Nephron (organoid): ENCODE measurements at regions not wholly inside any gene's neighbourhood (a gene's known extent, or its start where the extent isn't known, plus 50 kb on each side); places are given as distances from the start of the nearest gene placed in this dataset.

Source experiments
- H3K27ac Mint-ChIP-seq, 3 experiments: 2 replicates each; pipeline ENCODE4 v1.8.0; 2020; ENCODE audit warnings: mixed read lengths in 3 of 3, mild to moderate bottlenecking in 2 of 3, moderate library complexity in 1 of 3
- H3K27me3 Mint-ChIP-seq: 2 replicates; pipeline ENCODE4 v1.8.0; 2021; ENCODE audit warnings: low read depth, mild to moderate bottlenecking, moderate library complexity, mixed read lengths
- H3K36me3 Mint-ChIP-seq: 2 replicates; pipeline ENCODE4 v1.8.0; 2020; ENCODE audit warnings: low read depth, mixed read lengths
- H3K4me1 Mint-ChIP-seq: 2 replicates; pipeline ENCODE4 v1.8.0; 2020; ENCODE audit warnings: mixed read lengths
- H3K4me3 Mint-ChIP-seq, 3 experiments: 2 replicates each; pipeline ENCODE4 v1.8.0; 2020; ENCODE audit warnings: mild to moderate bottlenecking in 3 of 3, mixed read lengths in 3 of 3, moderate library complexity in 2 of 3
- H3K9me3 Mint-ChIP-seq: 2 replicates; pipeline ENCODE4 v1.8.0; 2020; ENCODE audit warnings: mixed read lengths
- TF ChIP-seq, protein P1 (sequence below), 3 experiments: fragments of 200-600 bp; sonication (generic); IDR thresholded peaks; one replicate each; pipeline ENCODE4 v1.5.0; 2021; ENCODE audit warnings: antibody characterized with exemption in 3 of 3; ENCODE audit not compliant: unreplicated experiment in 3 of 3

DNA sequence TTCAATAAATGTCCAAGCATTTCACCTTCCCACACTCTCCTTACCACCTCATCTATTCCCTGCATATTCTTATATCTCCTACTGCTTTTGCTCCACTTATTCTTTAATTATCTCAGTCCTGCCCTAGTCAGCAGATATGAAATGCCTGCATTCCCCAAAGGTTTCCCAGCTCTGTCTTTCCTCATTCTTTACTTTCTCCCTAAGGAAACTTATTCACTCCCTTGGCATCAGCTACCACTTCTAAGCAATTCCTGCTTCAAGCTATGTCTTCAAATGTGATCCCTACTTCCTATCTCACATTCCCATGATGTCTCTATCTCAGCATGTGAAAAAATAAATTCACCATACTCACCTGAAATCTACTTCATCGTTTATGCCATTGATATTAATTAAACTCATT lies 111.8 kb downstream of the CAPZA3 start:
- peak overlapping the region in 1 of 3 experiments; percentile 12 for H3K27ac Mint-ChIP-seq
- no peaks in the 10 kb centered on the region for H3K4me1 Mint-ChIP-seq
- no peaks in the 10 kb centered on the region for H3K36me3 Mint-ChIP-seq
- H3K27me3 Mint-ChIP-seq = no peaks in the 10 kb centered on the region
- TF ChIP-seq, protein P1, sequence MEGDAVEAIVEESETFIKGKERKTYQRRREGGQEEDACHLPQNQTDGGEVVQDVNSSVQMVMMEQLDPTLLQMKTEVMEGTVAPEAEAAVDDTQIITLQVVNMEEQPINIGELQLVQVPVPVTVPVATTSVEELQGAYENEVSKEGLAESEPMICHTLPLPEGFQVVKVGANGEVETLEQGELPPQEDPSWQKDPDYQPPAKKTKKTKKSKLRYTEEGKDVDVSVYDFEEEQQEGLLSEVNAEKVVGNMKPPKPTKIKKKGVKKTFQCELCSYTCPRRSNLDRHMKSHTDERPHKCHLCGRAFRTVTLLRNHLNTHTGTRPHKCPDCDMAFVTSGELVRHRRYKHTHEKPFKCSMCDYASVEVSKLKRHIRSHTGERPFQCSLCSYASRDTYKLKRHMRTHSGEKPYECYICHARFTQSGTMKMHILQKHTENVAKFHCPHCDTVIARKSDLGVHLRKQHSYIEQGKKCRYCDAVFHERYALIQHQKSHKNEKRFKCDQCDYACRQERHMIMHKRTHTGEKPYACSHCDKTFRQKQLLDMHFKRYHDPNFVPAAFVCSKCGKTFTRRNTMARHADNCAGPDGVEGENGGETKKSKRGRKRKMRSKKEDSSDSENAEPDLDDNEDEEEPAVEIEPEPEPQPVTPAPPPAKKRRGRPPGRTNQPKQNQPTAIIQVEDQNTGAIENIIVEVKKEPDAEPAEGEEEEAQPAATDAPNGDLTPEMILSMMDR (IDR thresholded peaks at IDR 0.05; ENCODE audit: unreplicated experiment in 3 of 3) = no peak
- no peaks in the 10 kb centered on the region for H3K9me3 Mint-ChIP-seq
- H3K4me3 Mint-ChIP-seq = no peak overlapping the region

DNA sequence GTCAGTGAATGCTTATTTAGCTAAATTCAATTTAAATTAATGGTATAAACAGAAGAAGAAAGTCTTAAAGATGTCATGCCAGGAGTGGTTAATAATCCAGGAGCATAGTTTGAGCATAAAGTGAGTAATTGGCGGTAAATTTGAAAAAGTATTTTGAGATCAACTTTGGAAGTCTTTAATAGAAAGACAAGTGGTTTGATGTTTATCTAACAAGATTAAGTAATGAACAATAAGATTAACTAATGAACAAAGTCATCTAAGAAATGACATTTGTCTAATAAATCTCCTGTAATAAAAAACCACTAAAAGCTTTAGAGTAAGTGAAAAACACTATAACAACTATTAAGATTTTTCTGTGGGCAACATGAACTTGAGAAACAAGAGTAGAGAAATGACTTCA lies 112.8 kb downstream of the CAPZA3 start:
- no peaks in the 10 kb centered on the region for H3K4me1 Mint-ChIP-seq
- TF ChIP-seq, protein P1 (IDR thresholded peaks at IDR 0.05; ENCODE audit: unreplicated experiment in 3 of 3) = no peak
- no peaks in the 10 kb centered on the region for H3K36me3 Mint-ChIP-seq
- H3K27ac Mint-ChIP-seq = no peak overlapping the region
- no peaks in the 10 kb centered on the region for H3K9me3 Mint-ChIP-seq
- no peaks in the 10 kb centered on the region for H3K27me3 Mint-ChIP-seq
- no peak overlapping the region for H3K4me3 Mint-ChIP-seq

DNA sequence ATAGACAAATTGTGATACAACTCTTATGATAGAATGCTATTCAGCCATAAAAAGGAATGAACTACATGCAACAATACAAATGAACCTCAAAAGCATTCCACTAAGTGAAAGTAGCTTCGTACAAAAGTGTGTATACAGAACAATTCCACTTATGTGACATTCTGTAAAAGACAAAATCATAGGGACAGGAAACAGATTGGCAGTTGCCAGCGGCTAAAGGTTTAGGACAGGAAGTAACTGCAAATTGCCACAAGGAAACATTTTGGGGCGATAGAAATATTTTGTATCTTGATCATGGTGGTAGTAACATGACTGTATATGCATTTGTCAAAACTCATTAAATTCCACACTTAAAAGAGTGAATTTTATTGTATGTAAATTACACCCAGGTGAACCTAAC lies 113.4 kb downstream of the CAPZA3 start:
- Mint-ChIP-seq H3K27ac (no peak overlapping the region), H3K27me3 (no peaks in the 10 kb centered on the region), H3K4me3 (no peak overlapping the region), H3K4me1 (no peaks in the 10 kb centered on the region), H3K9me3 (no peaks in the 10 kb centered on the region), H3K36me3 (no peaks in the 10 kb centered on the region)
- TF ChIP-seq, protein P1 (IDR thresholded peaks at IDR 0.05; ENCODE audit: unreplicated experiment in 3 of 3) = no peak

DNA sequence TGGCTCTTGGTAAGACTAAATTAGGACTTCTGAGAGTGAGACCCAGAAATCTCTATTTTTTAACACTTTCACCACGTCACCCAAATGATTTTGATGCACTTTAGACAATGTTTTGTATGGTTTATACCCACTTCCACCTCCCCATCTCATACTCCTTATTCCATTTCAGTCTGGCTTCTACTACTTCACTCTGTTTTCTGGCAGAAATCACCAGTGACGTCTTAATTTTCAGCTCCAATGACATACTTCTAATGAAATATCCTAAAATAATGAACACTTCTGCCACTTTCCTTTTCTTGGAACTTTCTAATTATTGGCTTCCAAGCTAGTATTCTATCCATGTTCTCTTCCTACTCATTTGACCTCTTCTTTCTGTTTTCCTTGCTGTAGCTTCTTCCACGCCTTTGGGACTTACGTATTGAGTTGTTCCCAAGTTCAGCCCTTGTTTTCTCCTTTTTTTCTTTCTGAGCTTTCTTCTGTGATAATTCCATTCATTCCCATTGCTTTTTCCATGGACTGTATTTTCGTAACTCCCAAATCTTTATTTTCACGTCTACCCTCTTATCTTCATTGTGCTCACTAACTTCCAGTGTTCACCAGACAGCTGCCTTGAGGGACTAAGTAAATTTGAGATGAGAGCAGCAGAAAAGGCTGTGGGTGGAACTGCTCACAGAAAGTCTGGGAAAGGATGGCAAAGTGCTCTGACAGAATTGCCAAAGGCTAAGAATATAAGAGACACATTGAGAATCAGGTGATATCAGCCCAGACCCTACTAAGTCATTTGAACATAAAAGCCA lies 115.8 kb downstream of the CAPZA3 start:
- H3K4me3 Mint-ChIP-seq = no peak overlapping the region
- TF ChIP-seq, protein P1 (IDR thresholded peaks at IDR 0.05; ENCODE audit: unreplicated experiment in 3 of 3) = no peak
- no peaks in the 10 kb centered on the region for H3K27me3 Mint-ChIP-seq

DNA sequence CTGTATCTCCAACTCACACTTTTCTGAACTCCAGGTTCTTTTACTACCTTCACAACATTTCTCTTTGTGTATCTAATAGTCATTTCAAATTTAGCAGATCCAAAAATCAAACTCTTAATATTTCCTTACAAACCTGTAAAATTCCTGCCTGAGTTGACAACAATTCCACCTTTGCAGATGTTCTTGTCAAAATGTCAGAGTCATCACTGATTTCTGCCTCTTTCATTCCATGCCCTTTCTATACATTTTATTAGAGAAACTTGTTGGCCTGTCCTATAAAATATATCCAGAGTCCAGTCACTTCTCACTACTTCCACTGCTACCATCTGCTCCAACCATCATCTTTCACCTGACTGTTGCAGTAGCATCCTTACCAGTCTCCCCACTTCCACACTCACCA lies 119.7 kb downstream of the CAPZA3 start:
- Mint-ChIP-seq H3K36me3 (no peaks in the 10 kb centered on the region), H3K4me3 (no peak overlapping the region), H3K9me3 (no peaks in the 10 kb centered on the region), H3K27me3 (no peaks in the 10 kb centered on the region), H3K27ac (no peak overlapping the region), H3K4me1 (no peaks in the 10 kb centered on the region)
- TF ChIP-seq, protein P1 (IDR thresholded peaks at IDR 0.05; ENCODE audit: unreplicated experiment in 3 of 3) = no peak

More for the DNA sequence above, 115.8 kb downstream of the CAPZA3 start:
- Mint-ChIP-seq H3K9me3 (no peaks in the 10 kb centered on the region), H3K27ac (no peak overlapping the region), H3K4me1 (no peaks in the 10 kb centered on the region), H3K36me3 (no peaks in the 10 kb centered on the region)

DNA sequence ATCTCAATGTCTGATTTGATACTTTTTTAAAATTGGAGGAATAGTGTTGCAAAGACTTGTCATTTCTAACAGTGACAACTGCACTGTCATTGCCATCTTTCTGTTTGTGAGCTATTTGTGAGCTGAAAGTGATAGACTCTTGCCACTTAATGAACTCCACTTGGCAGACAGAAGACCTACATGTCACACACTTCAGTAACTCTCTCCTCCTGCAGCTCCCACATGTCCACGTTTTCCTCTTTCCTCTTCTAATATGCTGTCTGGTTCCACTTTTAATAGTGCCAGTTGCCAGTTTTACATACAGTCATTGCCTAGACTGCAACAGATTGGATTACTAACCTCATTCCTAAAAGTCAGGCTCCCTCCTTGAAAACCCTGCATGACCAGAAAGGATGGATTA lies 121.5 kb downstream of the CAPZA3 start:
- Mint-ChIP-seq H3K4me3 (no peak overlapping the region), H3K9me3 (peaks cover 5% of the 10 kb centered on the region), H3K27ac (no peak overlapping the region), H3K36me3 (no peaks in the 10 kb centered on the region), H3K27me3 (no peaks in the 10 kb centered on the region), H3K4me1 (no peaks in the 10 kb centered on the region)
- TF ChIP-seq, protein P1 (IDR thresholded peaks at IDR 0.05; ENCODE audit: unreplicated experiment in 3 of 3) = no peak
